HG02610 (cell line): ENCODE measurements at regions not wholly inside any gene's neighbourhood (a gene's known extent, or its start where the extent isn't known, plus 50 kb on each side); places are given as distances from the start of the nearest gene placed in this dataset.
"Not testable (repeated sequence)": the region's sequence is repeated elsewhere in the genome, so short reads cannot be mapped to it uniquely, and the experiment has no call there.

Experiments used
- ATAC-seq: cut with Tn5 transposase; IDR thresholded peaks from one replicate; pipeline ENCODE4 v1.9.1; 2021; ENCODE audit warnings: mild to moderate bottlenecking, moderate library complexity; ENCODE audit not compliant: unreplicated experiment

DNA sequence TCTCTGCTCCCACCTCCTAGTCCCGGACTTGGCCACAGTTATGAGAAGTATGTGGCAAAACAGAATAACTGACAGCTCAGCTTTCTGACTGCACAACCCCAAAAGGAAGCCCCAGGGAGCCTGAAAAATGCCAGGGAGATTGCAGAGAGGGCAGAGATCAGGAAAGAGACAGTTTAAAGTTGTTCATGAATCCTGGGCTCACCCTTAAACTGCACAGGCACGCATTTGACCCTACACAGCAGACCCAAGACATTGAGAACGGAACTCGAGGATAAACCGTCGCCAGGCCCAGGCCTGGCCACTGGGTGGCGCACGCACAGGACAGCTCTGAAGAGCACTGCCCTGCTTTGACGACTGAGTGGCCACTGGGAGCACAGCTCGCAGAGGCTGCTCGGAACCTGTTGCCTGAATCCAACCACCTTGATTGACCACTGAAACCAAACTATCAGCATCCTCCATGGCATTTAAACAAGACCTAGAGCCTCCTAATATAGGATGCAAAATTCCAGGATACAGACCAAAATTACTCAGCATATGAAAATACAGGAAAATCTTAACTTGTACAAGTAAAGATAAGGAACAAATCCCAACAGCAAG, 114.0 kb downstream of the C16orf95 start:
- no peak for ATAC-seq

GRCh38 chr16:87206646-87207451, 110.3 kb downstream of the C16orf95 start:
- ATAC-seq, result no peak

DNA sequence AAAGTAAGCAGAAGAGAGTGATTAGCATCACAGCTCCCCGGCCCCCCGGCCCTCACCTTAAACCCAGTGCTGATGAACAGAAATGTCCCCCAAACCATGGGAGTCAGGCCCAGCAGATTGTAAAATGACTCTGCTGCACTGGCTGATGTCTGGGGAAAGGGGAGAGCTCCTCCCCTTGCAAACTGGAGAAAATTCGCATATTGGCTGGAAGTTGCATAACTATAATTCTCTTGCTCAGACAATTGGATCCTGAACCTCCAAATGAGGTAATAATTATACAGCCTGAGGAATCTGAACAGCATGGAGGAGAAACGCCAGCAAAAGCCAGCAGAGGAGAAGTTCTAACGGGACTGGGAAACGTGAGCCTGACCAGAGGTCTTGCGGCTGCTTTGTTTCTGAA, 109.7 kb downstream of the C16orf95 start:
- no peak for ATAC-seq

GRCh38 chr16:87207965-87208364, 109.2 kb downstream of the C16orf95 start:
- no peak for ATAC-seq

DNA sequence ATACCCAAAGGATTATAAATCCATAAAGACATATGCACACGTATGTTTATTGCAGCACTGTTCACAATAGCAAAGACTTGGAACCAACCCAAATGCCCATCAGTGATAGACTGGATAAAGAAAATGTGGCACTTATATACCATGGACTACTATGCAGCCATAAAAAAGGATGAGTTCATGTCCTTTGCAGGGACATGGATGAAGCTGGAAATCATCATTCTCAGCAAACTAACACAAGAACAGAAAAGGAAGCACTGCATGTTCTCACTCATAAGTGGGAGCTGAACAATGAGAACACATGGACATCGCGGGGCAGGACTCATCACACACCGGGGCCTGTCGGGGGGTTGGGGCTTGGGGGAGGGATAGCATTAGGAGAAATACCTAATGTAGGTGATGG, 108.2 kb downstream of the C16orf95 start:
- ATAC-seq, result not testable (repeated sequence)

- ATAC-seq, result no peak
These were observed 107.2 kb downstream of the C16orf95 start for GRCh38 chr16:87209808-87210512.

DNA sequence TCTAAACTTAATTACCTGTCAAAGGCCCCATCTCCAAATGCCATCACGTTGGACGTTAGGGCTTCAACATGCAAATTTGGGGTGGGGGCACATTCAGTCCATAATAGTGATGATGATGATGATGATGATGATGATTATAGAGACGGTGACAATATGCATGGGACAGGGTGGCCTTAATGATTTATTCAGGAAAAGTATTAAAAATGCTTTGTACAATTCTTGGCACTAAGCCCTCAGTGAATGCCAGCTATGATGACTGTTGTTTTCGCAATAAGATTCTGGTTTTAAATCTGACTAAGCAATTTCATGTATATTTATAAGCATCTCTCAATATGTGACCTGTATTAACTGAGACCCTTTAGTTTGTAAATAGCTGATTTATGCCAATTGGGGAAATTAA, 106.3 kb downstream of the C16orf95 start:
- no peak for ATAC-seq

DNA sequence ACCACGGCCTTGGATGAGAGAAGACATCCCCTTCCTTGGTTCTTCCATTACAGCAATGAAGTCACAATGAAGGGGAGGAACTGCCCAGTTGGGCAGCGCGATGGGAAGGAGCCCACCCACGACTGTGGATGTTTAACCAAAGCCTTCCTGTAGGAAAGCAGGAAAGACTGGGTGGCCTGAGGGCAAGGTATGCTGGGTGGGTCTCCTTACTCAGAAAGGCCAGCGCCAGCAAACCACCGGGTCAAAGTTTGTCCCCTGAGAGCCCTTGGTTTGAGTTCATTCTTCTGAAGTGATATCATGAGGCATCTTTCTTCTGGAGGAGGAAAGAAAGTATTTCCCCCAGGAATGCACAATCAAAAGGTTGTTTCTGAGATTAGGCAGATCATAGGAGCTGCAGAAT, 105.2 kb downstream of the C16orf95 start:
- no peak for ATAC-seq

DNA sequence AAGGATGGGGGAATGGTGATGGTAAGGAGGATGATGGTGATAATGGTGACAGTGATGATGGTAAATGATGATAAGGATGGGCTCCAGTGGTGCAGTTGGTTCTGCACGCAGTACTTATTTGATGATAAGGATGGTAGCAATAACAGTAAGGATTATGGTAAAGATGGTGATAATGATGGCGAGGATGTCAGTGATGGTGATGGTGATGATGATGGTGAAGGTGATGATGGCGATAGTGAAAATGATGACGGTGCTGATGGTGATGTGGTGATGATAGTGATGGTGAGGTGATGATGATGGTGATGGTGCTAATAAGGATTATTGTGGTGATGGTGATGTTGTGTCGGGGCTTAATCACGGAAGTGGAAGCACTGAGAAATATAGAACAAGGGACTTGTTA, 103.7 kb downstream of the C16orf95 start:
- ATAC-seq, result no peak

DNA sequence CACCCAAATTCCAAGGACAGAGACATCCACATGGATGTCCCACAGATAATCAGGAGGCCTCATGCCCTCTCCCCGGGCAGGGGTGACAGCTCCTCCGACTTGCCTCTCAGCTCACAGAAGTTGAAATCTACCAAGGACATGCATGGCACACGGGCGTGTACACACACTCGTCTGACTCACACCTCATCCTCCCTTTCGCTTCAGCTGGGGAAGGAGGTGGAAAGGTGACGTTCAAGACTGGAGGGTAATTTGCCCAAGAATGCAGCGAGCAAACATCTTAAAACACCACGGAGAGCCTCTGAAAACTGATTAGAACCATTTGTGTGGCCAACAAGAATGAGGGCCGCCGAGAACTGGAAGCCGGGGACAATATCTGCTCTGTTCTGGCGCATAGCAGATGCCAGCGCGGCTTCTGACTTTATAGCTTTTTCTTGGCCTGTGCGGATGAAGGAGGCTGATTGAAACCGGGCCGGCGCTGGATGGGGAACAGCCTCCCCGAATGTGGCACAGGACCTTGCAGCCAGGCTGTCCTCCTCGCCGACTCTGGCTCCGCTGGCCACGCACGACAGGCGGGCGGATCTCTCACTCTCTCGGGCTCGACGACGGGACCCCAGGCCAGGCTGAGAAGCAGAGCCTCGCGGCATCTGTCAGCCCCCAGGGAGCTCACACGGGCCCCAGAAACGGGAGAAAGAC, 100.9 kb downstream of the C16orf95 start:
- ATAC-seq, result no peak

- ATAC-seq, result no peak
These were observed 100.3 kb downstream of the C16orf95 start for GRCh38 chr16:87216841-87217275.

DNA sequence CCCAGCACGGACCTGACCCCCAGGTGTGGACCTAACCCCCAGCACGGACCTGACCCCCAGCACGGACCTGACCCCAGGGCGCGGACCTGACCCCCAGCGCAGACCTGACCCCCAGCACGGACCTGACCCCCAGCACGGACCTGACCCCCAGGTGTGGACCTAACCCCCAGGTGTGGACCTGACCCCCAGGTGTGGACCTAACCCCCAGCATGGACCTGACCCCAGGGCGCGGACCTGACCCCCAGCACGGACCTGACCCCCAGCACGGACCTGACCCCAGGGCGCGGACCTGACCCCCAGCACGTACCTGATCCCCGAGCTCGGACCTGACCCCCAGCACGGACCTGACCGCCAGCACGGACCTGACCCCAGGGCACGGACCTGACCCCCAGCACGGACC, 99.4 kb downstream of the C16orf95 start:
- ATAC-seq, result not testable (repeated sequence)

DNA sequence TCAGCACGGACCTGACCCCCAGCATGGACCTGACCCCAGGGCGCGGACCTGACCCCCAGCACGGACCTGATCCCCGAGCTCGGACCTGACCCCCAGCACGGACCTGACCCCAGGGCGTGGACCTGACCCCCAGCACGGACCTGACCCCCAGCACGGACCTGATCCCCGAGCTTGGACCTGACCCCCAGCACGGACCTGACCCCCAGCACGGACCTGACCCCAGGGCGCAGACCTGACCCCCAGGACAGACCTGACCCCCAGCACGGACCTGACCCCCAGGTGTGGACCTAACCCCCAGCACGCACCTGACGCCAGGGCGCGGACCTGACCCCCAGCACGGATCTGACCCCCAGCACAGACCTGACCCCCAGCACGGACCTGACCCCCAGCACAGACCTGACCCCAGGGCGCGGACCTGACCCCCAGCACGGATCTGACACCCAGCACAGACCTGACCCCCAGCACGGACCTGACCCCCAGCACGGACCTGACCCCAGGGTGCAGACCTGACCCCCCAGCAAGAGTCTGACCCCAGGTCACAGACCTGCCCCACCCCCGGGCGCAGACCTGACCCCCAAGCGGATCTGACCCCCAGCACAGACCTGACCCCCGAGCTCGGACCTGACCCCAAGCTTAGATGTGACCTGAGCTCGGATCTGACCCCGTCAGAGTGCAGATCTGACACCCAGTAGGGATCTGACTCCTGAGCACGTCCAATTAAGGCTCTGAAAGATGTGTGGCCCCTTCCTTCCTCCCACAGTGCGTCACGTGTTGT, 98.7 kb downstream of the C16orf95 start:
- ATAC-seq, result no peak

DNA sequence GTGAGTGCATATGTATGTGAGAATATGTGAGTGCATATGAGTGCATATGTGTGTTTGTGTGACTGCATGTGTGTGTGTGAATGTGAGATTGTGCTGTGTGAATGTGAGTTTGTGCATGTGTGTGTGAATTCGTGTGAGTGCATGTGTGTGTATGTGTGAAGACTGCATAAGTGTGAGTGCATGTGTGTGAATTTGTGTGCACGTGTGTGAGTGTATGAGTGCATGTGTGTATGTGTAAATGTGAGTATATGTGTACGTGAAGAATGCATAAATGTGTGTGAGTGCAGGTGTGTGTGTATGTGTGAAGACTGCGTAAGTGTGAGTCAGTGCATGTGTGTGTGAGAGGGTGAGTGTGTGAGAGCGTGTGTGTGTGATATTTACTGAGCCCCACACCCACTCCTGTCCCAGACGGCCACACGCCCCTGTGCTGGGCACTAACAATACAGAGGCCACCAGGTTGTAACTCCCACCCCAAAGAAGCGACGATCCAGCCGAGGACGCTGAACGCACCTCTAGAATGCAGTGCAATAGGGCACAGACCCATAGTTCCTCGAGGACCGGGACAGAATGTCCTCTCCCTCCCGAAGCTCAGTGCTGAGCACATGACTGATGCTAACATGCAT, 97.8 kb downstream of the C16orf95 start:
- ATAC-seq, result no peak

GRCh38 chr16:87221633-87222032, 95.6 kb downstream of the C16orf95 start:
- no peak for ATAC-seq

GRCh38 chr16:87222335-87222734, 94.9 kb downstream of the C16orf95 start:
- ATAC-seq, result no peak

DNA sequence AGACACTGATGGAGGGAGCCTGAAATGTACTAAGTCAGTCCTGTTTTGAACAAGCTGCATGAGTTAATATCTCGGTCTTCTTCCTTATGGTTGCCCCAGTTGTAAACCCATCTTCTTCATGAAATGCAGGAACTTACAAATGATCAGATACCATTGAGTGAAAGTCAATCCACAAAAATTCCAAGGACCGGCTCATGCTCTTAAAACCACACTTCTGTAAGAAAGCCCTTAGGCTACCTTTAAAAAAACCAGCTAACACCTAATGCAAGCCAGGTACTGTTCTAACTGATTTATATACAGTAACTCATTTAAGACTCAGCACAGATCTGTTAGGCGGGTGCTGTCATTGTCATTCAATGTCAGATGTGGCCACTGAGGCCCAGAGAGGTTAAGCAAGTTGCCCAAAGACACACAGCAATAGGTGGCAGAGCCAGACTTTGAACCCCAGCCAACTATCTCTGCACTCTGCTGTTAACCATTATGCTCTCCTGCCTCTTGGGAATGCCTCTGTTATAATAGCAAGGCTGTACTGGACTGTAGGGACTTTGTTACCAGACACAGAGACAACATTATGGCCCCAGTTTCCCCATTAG, 93.4 kb downstream of the C16orf95 start:
- ATAC-seq, result no peak

GRCh38 chr16:87226926-87227295, 90.3 kb downstream of the C16orf95 start:
- no peak for ATAC-seq

- ATAC-seq, result no peak
These were observed 89.8 kb downstream of the C16orf95 start for GRCh38 chr16:87227296-87227951.
